ENCODE measurements at regions not wholly inside any gene's neighbourhood (a gene's known extent, or its start where the extent isn't known, plus 50 kb on each side); places are given as distances from the start of the nearest gene placed in this dataset.

DNA sequence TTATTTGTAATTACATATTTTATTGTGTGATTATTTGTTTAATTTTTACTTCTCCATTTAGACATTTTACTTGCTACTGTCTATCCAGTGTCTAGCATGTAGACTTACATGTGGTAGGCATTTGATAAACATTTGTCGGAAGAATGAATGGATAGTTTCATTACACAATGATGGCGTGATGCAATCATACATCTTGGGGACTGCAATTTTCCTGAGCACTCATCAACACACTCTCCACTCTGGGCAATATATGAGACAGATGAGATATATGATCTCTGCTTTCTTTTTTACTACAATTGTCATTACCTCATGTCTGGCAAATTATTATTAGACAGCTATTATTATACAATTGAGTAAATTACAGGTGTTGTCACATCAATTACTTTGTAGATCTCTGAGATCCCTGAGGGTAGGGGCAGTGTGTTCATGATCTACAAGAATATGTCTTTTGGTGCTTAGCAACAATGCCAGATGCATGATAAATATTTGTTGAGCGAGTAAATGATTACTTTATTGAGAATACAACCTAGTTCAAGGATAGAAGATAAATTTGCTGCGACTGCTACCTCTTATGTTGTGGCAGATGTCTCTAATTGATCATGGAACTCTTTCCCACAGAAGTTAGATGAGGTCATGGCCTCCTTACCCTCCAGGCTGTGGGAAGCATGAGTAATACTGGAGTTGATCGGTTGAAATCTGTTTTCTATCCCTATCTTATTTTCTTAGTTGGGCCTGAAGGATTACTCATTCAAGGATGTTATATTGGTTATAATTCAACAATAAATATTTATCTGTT, 416.0 kb downstream of the LRIG3 start:
- no peak for DNase-seq (ENCODE audit: low spot score in 2 of 2)
- Mint-ChIP-seq H3K27ac (no peak overlapping the region), H3K36me3 (no peaks in the 10 kb centered on the region), H3K9me3 (peaks cover 0 to 3% of the 10 kb centered on the region in 2 donors)
- ATAC-seq = no peak

DNA sequence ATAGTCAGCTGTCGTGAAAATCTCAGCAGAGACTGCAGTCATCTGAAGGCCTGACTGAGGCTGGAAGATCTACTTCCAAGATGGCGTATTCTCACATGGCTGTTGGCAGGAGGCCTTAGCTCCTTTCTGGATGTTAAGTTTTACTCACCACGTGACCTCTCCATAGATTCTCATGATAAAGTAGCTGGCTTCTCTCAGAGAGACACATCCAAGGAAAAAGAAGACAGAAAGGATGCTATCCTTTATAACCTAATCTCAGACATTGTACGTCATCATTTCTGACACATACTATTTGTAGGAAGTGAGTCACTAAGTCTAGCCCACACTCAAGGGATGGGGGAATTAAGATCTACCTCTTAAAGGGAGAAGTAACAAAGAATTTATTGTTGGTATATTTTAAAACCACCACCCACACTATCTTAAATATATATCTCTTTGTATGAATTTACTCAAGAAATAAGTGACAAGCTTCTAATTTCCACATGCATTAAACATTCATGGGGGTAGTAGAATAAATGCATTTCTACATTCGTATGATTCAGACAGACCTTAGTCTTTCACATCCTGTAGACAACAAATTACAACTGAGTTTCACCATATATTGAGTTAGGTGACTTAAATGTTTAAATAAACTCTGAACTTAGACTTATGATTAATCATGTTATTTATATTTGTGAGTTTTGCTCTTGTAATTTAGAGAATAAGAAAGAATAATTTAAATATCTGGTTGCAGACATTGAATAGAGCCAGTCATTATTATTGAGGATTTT, 411.0 kb downstream of the LRIG3 start:
- Mint-ChIP-seq H3K9me3 (peaks cover 5 to 7% of the 10 kb centered on the region in 2 donors), H3K36me3 (no peaks in the 10 kb centered on the region), H3K27ac (no peak overlapping the region)
- DNase-seq (ENCODE audit: low spot score in 2 of 2) (no peak), ATAC-seq (no peak)

DNA sequence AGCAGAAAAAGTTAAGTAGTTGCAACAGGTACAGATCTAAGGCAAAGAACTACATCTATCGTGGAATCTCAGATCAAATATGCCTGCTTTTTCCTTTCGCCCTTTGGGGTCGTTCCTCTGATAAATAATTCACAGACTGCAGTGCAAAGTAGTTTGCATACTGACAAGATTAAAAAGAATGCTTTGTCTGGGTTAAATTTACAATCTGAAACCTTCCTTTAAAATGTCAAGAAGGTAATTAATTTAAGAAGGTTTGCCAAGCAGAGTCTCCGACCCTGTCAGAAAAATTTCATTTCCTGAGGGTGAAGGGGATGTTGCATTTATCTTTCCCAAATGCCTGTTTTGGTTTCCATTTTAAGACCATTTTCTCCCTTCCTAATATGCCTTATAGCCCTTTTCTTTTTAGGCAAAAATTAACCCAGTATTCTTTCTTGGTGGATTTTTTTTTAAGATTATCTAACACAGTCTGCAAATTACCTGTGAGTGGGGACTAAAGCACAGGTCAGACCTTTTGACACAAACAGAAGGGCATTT, 406.9 kb downstream of the LRIG3 start:
- DNase-seq (ENCODE audit: low spot score in 2 of 2) = no peak
- no peak overlapping the region for H3K27ac Mint-ChIP-seq

DNA sequence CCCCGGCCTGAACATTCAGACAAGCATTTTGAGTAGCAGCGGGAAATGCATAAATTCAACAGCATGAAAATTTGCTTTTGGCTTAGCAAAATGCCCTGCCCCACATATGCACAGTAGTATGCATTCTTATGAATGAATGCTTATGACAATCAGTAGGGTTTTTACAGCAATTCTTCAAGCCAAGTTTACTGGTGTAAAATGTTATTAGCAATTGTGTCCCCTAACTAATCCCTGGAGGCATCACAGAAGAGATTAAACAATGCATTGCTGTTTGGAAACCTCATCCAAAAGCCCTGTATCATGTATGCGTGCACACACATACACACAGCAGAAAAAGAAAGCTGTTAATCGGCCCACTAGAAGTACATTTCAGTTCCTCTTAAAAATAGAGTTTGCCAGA, 406.5 kb downstream of the LRIG3 start:
- Mint-ChIP-seq H3K27ac (no peak overlapping the region), H3K9me3 (peaks cover 29 to 30% of the 10 kb centered on the region in 2 donors), H3K36me3 (peaks cover 9 to 18% of the 10 kb centered on the region in 2 donors)
- DNase-seq (ENCODE audit: low spot score in 2 of 2) = no peak
- no peak for ATAC-seq

More for the DNA sequence above, 406.9 kb downstream of the LRIG3 start:
- H3K9me3 Mint-ChIP-seq = peaks cover 24 to 26% of the 10 kb centered on the region in 2 donors
- ATAC-seq = no peak
- peaks cover 4 to 13% of the 10 kb centered on the region in 2 donors for H3K36me3 Mint-ChIP-seq

DNA sequence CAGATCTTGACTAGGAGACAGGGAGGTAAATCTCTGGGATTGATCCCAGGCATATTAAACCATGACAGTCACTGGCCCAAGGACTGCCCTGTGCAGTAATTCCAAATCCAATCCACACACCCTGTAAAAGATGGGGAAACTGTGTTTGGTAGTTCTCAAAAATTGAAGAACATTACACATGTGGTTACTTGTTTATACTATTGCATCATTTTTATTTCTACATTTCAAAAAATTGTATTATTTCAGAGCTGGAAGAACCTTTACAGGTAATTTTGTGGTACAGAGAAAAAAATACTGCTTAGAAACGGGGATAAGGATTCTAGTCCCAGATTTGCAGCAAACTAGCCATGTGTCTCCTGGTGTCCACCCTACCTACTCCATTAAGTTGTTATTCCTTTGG, 400.5 kb downstream of the LRIG3 start:
- no peak for ATAC-seq
- peaks cover 25 to 31% of the 10 kb centered on the region in 2 donors for H3K9me3 Mint-ChIP-seq

DNA sequence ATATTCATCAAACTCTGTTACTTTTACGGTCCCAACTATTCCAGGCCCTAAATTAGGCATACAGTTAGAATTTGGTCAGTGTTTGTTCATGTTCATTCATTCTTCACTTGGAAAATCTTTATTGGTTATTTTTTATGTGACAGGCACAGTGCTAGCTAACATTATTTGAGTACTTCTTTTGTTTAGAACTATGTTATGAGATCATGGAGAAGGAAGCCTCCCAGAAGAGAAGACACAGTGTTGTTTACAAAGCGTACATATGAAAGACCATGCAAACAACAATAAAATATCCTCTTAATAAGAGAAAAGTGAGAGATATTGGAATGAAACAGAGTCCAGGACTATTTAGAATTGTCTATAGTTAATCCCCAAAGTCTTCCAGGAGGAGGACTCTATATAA, 399.2 kb downstream of the LRIG3 start:
- ATAC-seq = no peak
- Mint-ChIP-seq H3K27ac (no peak overlapping the region), H3K36me3 (peaks cover 10 to 19% of the 10 kb centered on the region in 2 donors), H3K9me3 (peaks cover 24 to 29% of the 10 kb centered on the region in 2 donors)
- no peak for DNase-seq (ENCODE audit: low spot score in 2 of 2)

More for the DNA sequence above, 400.5 kb downstream of the LRIG3 start:
- H3K27ac Mint-ChIP-seq = no peak overlapping the region
- no peak for DNase-seq (ENCODE audit: low spot score in 2 of 2)
- H3K36me3 Mint-ChIP-seq = peaks cover 10 to 20% of the 10 kb centered on the region in 2 donors

DNA sequence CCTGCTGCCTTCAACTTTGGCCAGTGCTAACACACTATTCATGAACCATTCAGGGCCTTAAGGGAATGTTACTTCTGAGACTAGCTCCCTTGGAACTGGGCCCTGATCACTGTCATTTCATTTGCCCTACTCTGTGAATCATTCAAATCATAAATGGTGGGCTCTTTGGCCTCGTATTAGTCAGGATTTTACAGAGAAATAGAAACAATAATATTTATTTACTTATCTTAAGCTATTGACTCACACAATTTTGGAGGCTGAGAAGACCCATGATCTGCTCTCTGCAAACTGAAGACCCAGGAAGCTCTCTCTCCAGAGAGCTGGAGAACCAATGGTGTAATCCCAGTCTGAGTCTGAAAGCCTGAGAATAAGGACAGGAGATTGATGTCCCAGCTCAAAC, 398.5 kb downstream of the LRIG3 start:
- no peak for DNase-seq (ENCODE audit: low spot score in 2 of 2)
- peaks cover 10 to 14% of the 10 kb centered on the region in 2 donors for H3K36me3 Mint-ChIP-seq

DNA sequence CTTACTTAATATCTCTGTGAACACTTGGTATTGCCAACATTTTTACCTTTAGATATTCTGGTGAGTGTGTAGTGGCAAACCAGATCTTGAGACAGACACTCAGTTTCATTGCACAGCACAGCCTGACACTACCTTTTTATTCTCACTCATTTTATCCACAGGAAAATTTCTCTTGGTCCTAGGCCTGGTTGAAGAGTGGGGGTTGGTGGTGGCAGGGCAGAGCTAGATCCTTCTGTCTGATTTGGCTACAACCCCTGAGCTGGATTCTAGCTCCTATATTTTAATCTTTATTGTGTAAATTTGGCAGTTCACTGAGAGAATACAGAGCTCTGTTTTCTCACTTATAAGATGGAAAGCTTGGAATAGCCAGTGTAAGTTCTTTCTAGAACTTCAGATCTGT, 396.9 kb downstream of the LRIG3 start:
- DNase-seq (ENCODE audit: low spot score in 2 of 2) = no peak
- Mint-ChIP-seq H3K9me3 (peaks cover 6 to 10% of the 10 kb centered on the region in 2 donors), H3K36me3 (peaks cover 6 to 7% of the 10 kb centered on the region in 2 donors), H3K27ac (no peak overlapping the region)
- ATAC-seq = no peak

More for the DNA sequence above, 398.5 kb downstream of the LRIG3 start:
- no peak for ATAC-seq
- Mint-ChIP-seq H3K9me3 (peaks cover 17 to 22% of the 10 kb centered on the region in 2 donors), H3K27ac (no peak overlapping the region)

DNA sequence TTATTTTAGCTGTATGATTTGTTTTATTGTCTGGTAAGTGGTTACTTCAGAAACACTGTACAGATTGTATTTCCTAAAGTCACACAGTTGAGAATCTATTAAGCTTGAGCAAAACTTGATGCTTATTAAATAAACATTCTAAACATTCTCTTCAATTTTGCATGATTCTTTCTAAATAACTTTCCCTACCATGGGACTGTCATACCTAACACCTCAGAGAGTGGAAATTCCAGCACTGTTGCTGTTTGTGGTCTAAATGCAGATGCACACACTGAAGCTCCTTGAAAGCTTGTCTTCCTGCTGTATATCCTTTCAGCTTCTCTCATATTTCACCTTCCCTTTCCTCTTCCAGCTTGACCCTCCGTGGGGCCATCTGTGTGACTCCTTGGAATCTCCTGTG, 392.0 kb downstream of the LRIG3 start:
- DNase-seq (ENCODE audit: low spot score in 2 of 2) (no peak), ATAC-seq (no peak)
- Mint-ChIP-seq H3K36me3 (no peaks in the 10 kb centered on the region), H3K9me3 (peaks cover 0 to 4% of the 10 kb centered on the region in 2 donors), H3K27ac (no peak overlapping the region)

DNA sequence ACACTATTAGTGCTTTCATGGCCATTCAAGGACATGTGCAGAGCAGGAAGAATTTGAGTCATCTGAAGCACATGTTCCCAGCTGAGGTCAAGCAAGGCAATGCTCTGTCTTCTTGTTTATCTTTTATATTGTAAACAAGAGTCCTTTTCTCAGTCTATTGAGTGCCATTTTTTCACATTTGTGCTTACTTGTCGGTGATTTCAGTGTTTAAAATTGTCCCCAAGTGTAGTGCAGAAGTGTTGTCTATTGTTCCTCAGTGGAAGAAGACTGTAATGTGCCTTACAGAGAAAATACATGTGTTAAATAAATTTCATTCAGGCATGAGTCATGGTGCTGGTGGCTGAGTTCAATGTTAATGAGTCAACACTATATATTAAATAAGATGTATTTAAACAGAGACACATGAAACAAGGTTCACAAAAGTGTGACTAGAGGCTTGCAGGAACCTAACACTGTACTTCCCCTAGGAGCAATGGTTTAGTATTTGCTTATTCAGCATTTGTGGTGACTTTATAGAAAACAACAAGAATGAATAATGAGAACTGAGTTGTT, 391.1 kb downstream of the LRIG3 start:
- no peak for DNase-seq (ENCODE audit: low spot score in 2 of 2)
- ATAC-seq = no peak
- Mint-ChIP-seq H3K36me3 (no peaks in the 10 kb centered on the region), H3K9me3 (peaks cover 0 to 4% of the 10 kb centered on the region in 2 donors), H3K27ac (no peak overlapping the region)

DNA sequence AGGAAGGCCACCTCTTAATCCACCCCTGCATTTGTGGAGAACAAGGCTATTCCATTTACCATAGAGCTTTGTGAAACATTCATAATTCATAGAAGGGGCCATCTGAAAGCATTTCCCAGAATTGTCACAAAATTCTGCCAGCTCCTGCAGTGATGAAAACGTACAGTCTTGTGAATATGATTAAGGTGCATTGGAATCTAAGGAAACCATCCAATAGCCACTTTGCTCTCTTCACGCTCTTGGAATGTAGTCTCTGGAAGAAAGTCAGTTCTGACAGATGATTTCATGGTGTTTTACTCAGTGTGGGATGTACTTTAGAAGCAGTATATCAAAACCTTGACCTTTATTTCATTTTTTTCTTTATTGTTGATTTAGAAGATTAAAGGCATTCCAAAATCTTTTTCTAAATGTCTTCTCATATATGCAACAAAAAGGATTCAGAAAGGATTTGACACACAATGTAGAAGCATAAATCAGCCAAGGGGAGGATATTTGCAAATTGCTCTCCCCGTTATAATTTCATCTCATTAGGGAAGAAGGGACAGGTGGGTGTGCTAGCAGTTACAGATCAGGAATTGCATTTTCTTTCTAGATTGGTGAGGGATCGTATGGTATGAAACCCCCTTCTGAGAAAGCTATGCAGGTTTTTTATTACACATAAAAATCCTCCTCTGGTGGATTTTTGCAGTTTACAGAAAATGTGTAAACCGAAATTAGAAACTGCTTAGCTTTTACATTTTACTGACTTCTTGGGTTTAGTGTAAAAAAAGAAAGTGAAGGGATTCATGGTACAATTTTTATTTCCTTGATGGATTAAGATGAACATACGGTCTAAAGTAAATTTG, 390.2 kb downstream of the LRIG3 start:
- H3K9me3 Mint-ChIP-seq = no peaks in the 10 kb centered on the region
- DNase-seq (ENCODE audit: low spot score in 2 of 2) (no peak), ATAC-seq (no peak)
- no peaks in the 10 kb centered on the region for H3K36me3 Mint-ChIP-seq
- no peak overlapping the region for H3K27ac Mint-ChIP-seq

DNA sequence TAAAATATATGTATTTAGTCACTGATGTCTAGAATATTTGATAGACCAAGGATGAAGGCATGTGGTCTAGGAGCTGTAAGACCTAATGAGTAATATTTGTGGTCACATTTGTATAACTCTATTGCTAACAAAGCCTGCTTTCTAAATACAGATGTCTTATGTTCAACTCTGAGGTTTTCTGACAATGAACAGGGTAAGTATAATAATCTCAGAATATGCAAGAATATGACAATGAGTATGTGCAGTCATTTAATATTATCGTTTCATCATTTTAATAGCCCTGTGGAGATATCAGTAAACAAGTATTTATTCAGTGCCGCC, 389.6 kb downstream of the LRIG3 start:
- ATAC-seq (no peak), DNase-seq (ENCODE audit: low spot score in 2 of 2) (no peak)
- no peaks in the 10 kb centered on the region for H3K36me3 Mint-ChIP-seq
- no peaks in the 10 kb centered on the region for H3K9me3 Mint-ChIP-seq
- H3K27ac Mint-ChIP-seq = no peak overlapping the region

DNA sequence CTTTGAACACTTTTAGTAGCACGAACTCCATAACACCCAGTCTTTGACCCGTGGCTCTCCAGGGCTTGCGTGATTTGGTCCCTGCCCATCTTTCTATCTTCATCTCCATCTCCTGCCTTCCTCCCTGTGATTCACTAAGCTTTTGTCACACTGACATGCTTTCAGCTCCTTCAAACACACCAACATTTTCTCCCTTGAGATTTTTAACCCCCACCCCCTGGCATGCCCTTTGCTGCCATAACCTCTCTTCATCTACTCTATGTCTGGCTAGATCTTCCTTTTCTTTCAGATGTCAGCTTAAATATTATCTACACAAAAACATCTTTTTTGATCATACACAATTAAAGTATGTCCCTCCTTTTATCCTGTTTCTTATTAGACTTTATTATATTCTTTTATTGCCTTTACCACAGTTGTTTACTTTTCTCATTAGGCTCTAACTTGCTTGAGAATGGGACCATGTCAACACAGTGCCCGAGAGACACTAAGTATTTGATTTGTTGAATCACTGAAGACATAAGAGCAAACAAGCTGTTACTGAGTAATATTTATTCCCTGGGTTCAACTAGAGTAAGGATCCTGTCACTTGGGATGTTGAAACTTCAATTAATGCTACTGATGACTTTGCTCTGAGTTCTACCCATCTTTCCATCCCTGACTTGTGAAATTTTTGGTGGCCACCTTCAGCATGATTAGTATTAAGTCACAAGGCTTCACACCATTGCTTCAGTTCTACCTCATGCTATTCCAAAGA, 387.3 kb downstream of the LRIG3 start:
- H3K27ac Mint-ChIP-seq = no peak overlapping the region
- no peaks in the 10 kb centered on the region for H3K36me3 Mint-ChIP-seq
- DNase-seq (ENCODE audit: low spot score in 2 of 2) (no peak), ATAC-seq (no peak)
- H3K9me3 Mint-ChIP-seq = no peaks in the 10 kb centered on the region

DNA sequence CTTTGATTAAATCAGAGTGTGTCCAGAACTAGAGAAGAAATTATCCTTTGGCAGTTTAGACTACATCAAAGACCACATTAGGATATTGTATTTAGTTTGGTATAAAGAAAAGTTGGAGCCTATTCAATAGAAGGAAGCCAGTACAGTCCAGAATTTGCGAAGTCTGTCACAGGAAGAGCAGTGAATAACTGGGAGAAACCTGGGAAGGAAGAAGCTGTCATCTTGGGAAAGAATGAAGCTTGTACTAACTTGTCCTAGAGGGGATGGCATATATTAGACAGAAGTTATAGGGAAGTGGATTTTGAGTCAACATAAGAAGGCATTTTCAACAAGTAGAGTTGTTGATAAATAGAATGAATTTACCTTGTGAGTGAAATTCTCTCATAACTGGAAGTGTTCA, 386.7 kb downstream of the LRIG3 start:
- no peaks in the 10 kb centered on the region for H3K36me3 Mint-ChIP-seq
- no peak overlapping the region for H3K27ac Mint-ChIP-seq
- no peaks in the 10 kb centered on the region for H3K9me3 Mint-ChIP-seq
- DNase-seq (ENCODE audit: low spot score in 2 of 2) (no peak), ATAC-seq (no peak)

DNA sequence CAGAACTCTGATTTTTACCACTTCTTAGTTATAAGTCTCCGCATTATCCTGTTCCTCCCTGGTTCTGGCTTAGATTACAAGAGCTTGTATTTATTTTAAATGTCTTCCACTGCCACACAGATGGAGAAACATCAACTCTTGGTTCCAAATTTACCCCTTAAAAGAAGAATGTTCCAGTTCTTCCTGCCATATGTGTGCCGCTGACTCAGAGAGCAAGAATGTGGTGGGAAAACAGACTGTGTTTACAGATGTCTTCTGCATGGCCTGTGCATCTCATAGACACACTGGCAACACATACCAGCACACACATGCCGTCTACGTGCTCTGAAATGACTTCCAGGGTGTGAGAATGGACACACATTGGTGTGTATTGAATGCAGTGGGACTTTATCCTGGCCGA, 383.0 kb downstream of the LRIG3 start:
- DNase-seq (ENCODE audit: low spot score in 2 of 2) = no peak
- no peak for ATAC-seq
- Mint-ChIP-seq H3K36me3 (no peaks in the 10 kb centered on the region), H3K27ac (no peak overlapping the region), H3K9me3 (peaks cover 3 to 4% of the 10 kb centered on the region in 2 donors)

DNA sequence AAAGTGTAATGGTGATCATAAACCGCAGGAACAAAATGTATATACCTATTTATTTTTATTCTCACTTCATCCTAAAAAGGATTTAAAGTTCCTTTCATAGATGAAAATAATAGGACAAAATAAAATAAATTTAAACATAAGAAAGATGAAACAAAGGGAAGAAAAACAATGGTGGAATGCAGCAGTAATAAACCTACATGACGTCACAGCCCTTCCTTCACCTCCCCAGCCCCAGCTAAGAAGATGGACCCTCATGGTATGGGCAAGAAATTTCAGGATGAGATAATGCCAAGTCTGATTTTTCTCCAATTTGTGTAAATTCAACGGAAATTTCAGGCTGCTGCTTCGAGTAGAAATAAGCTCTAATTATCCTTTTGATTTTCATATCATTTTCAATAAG, 381.0 kb downstream of the LRIG3 start:
- ATAC-seq = no peak
- no peaks in the 10 kb centered on the region for H3K36me3 Mint-ChIP-seq
- H3K27ac Mint-ChIP-seq = no peak overlapping the region
- H3K9me3 Mint-ChIP-seq = peaks cover 4 to 5% of the 10 kb centered on the region in 2 donors
- no peak for DNase-seq (ENCODE audit: low spot score in 2 of 2)

Measured in activated naive CD4-positive, alpha-beta T cell treated with anti-CD3 and anti-CD28 coated beads, Interleukin-2, amount 50 U/mL, for 72 hours (primary cell).